ENCODE measurements at regions not wholly inside any gene's neighbourhood (a gene's known extent, or its start where the extent isn't known, plus 50 kb on each side); places are given as distances from the start of the nearest gene placed in this dataset.
A peak's percentile ranks its signal among the peaks of the same experiment; 100 is the strongest.

DNA sequence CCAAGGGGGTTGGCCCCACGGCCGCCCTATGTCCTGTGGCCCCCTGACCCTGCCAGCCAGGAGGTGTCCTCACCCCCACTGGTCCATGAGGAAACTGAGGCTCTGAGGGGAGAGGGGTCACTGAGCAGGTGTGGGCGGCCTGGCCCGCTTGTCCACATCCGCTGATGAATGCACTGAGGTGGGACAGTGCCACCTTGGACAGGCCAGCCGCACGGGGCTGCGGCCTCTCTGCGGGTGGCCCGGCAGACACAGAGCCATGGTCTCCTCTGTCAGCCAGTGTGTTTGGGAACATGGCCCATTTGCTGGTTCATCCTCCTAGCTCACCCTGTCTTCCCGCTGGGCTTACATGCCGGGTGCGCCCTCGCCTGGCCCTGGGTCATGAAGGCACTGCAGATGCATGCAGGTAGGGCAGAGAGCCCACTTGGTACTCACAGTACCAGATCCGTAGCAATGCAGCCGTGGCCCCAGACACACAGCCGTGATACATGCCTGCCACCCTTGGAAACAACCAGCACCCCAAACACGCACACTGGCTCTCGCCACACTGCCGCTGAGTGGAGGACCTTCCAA, 93.9 kb downstream of the ENGASE start:
- ATAC-seq: no peak
- intact Hi-C loops (cut with DNase I): no loop called here
- DNase-seq: no peak

- DNase-seq (no peak), ATAC-seq (no peak)
- intact Hi-C loops (cut with DNase I): no loop called here
Measured at GRCh38 chr17:79167486-79167885, 92.9 kb downstream of the ENGASE start.

DNA sequence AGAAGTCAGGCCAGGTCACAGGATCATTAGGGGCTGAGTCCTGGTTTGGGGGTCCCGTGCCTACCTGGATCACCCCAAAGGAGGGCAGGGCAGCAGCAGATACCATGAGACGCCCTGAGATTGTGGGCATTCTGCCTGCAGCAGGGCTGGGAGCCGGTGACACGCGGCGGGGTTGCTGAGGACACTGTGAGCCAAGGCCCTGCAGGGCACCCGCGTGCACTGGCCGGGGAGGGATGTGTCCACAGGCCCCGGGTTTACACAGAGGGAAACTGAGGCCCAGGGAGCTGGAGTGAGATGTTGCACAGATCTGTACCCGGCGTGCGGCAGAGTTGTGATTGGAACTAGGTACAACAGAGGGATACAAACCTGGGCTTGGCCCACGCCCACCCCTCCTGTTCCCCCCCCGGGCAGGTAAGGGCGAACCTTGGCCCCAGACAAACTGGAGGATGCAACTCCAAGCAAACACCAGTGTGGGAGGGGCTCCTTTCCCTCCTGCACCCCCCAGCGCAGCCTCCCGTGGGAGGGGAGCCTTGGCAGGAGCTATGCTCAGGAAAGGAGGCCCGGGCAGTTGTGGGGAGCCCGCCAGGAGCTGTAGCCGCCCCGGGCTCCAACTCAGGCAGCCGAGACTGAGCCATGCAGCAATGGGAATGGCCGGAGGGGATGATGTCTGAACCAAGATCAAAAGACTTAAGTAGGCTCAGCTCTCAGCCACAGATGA, 91.3 kb downstream of the ENGASE start:
- DNase-seq (no peak), ATAC-seq (no peak)
- intact Hi-C loops (cut with DNase I): no loop called here

- intact Hi-C loops (cut with DNase I): no loop called here
- DNase-seq: no peak
- no peak for ATAC-seq
Measured at GRCh38 chr17:79164913-79165695, 90.5 kb downstream of the ENGASE start.

- ATAC-seq (no peak), DNase-seq (no peak)
- intact Hi-C loops (cut with DNase I): no loop called here
Measured at GRCh38 chr17:79164408-79164807, 89.8 kb downstream of the ENGASE start.

DNA sequence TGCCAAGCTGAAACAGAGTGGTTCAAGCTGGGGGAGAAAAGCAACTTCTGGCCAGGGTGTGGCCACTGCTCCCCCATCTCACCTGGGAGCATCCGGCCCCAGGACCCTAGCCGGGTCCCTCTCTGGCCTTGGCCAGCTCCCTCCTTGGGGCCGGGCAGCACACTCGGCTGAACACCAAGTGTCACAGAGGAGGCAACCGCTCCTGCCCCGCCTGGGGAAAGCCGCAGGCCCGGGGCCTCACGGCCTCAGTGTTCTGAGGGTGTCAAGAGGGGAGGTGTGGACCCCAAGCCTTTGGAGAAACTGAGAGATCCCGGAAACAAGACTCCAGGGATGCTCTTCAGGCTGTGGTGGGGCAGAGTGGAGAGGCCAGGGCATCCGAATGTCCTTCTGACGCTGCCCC, 88.4 kb downstream of the ENGASE start:
- intact Hi-C loops (cut with DNase I): no loop called here
- ATAC-seq (no peak), DNase-seq (no peak)

- intact Hi-C loops (cut with DNase I): no loop called here
- no peak for DNase-seq
- no peak for ATAC-seq
Measured at GRCh38 chr17:79162012-79162963, 87.7 kb downstream of the ENGASE start.

DNA sequence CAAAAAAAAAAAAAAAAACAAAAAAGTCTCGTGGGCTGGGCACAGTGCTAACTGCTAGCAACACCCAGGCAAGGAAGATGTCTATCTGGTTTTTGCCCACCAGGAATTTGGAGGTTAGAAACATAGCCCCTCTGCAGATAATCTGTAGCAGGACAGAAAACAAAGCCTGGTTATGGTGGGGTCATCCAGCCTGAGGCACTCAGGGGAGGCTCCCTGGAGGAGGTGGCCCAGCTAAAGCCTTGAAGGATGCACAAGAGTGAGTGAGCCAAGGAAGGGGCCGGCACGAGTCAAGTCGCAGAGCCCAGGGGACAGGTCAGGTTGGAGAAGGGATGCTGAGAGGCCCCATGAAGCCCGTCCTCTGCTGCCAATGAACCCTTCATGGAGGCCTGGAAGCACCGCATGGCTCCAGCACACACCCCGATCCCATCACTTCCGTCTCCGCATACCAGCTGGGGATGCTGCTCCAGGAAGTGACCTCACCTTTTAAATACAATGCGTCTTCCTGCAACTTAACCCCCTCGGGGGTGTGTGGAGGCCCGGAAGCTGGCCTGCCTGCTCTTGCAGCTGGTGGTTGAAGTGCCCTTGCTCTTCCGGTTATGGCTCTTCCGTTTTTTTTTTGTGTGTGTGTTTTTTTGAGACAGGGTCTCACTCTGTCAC, 86.5 kb downstream of the ENGASE start:
- DNase-seq: no peak
- intact Hi-C loops (cut with DNase I): no loop called here
- ATAC-seq: no peak

DNA sequence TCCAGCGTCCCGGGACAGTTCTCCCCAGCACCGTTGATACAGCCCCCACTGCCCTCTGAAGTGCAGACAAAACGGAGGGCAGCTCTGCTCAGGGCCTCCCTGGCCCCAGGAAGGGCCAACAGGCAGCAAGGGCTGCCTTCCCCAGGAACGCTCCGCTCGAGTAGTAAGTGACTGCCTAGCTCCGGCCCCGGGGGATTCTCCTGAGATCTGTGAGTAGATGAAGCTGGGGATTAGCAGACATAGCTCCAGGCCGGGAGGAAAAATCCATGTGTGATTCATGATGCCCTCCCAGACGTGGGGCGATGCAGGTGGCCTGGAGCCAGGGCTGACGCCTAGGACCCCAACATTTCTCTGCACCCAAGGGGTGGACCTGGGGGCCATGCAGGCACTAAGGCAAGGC, 85.3 kb downstream of the ENGASE start:
- intact Hi-C loops (cut with DNase I): no loop called here
- DNase-seq (no peak), ATAC-seq (no peak)

GRCh38 chr17:79159471-79159870, 84.8 kb downstream of the ENGASE start:
- ATAC-seq (no peak), DNase-seq (no peak)
- intact Hi-C loops (cut with DNase I): no loop called here

DNA sequence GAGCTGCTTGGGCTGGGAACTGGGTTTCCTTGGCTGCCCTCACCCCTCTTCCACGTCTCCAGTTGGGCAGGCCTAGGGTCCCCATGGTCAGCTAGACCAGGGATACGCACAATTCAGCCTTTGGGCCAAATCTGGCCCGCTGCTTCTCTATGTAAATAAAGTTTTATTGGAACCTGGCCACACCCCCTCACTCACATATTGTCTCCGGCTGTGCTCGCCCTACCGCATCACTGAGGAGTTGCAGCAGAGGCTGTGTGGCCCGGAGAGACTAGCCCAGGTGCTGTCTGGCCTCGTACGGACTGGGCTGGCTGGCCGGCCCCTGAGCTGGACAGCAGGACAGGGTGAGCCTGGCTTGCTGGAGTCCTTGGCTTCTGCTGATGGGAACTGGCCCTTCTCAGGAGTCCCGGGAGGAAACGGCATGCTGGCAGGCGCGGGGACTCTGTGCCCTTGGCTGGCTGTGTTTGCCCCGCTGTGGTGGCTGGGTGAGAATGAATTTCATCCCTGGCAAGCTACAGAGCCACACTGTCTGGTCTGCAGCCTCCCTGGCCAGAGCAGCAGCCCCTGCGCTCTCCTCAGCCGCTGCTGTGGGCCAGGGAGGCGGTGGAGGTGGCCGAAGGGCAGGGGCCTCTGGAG, 82.0 kb downstream of the ENGASE start:
- no peak for ATAC-seq

DNA sequence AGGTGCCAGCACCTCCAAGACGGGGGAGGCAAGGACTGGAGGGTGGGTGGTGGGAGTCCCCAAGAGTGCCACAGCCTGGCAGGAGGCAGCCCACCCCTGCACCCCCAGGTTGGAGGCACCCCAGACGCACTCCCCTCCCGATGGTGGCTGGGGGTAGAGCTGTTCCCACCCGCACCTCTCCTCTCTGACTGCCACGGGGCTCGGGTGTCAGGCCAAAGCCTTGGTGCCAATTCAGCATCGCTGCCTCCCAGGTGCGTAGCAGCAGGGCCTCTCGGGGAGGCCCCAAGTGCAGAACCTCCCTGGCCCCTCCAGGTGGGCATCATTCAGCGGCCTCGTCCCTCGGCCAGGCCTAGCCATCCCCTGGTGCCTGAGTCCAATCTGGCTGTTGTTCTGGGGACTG, 81.1 kb downstream of the ENGASE start:
- intact Hi-C loops (cut with DNase I): no loop called here
- no peak for DNase-seq
- ATAC-seq: no peak

More for the DNA sequence above, 82.0 kb downstream of the ENGASE start:
- DNase-seq: no peak
- intact Hi-C loops (cut with DNase I): no loop called here

DNA sequence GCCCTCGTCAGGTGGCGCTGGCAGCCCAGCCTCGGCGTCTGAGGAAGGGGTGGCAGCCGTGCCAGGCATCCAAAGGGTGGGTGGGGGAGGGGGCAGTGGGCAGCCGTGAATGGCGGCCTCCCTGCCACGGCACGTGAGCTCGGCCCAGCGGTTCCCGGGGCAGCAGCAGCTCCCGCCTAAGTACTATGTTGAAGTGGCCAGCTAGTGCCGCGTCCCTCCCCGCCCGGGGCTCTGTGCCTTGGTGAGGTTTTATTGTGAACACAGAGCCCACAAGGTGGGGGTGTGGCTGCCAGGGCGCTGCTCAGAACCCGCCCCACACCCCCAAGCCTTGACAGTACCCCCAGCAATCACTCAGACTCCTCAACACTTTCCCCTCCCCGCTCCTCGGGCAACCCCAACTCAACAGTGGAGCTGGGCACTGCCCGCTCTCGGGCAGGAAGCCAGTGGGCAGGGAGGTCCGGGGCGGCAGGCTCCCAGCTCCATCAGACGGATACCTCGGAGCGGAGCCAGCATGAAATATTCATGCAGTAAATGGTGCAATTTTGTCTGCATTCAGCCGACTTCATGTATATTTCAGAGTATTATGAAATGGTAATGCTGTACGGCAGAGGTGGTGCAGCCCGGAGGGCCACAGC, 80.4 kb downstream of the ENGASE start:
- intact Hi-C loops (cut with DNase I): no loop called here
- ATAC-seq (peak in 1 of 2 donors; percentile 13), DNase-seq (no peak)

DNA sequence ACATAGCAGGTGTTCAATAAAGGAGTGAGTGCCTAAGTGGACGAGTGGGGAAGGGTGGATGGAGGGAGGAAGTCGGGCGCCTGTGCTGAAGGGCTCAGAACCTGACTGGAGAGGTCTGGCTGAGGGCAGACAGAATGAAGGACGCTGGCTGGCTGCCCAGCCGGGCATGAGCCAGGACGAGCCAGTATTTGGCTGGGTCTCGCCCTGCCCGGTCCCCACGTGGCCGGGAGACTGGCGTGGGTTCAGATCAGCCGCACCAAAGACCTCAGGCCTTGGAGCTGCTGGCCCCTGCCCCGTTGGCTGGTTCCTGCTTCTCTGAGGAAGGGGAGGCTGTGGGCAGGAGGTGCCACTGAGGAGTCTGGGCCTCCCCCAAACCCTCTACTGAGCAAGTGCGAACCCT, 79.8 kb downstream of the ENGASE start:
- no peak for DNase-seq

DNA sequence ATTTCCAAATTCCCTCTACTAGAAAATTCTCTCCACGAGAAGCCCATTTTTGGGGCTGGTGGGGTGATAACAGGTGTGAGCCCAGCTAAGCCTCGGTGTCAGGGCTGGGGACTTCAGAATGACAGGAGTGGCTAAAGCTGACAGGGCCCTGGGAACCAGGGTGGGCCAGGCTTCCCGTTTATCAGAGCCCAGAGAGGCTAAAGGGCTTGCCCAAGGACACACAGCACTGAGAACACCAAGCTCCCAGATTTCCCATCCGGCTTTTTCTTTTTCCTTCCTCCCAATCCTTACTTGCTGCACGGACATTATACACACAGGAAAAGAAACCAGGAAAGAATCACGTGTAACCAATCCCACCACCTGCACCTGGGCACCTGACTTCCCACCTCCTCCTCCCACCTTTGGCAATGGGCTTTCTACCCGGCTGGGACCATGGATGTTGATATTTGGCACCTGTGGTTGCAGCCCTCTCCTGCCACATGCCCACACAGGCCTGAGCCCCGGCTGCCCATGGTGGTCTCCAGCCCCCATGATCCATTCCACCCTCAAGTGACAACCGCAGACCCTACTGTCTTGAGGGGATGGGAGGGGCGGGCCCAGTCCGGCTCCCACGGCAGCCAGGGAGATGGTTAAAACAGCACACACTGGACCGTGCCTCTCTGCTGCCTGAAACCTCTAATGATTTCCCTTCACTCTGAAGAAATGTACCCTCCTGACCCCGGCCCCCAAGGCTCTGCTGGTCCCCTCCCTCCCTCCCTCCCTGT, 78.9 kb downstream of the ENGASE start:
- DNase-seq: no peak
- intact Hi-C loops (cut with DNase I): no loop called here

More for the DNA sequence above, 79.8 kb downstream of the ENGASE start:
- peak; percentile 38 to 65 for ATAC-seq
- intact Hi-C loops (cut with DNase I): no loop called here

GRCh38 chr17:79152636-79153035, 78.0 kb downstream of the ENGASE start:
- DNase-seq (no peak), ATAC-seq (no peak)
- intact Hi-C loops (cut with DNase I): no loop called here

More for the DNA sequence above, 78.9 kb downstream of the ENGASE start:
- ATAC-seq: no peak

- no peak for ATAC-seq
- intact Hi-C loops (cut with DNase I): no loop called here
- DNase-seq: no peak
Measured at GRCh38 chr17:79152110-79152509, 77.5 kb downstream of the ENGASE start.

Measured in left cardiac atrium (tissue), 4 donors.